ENCODE measurements at regions not wholly inside any gene's neighbourhood (a gene's known extent, or its start where the extent isn't known, plus 50 kb on each side); places are given as distances from the start of the nearest gene placed in this dataset.

DNA sequence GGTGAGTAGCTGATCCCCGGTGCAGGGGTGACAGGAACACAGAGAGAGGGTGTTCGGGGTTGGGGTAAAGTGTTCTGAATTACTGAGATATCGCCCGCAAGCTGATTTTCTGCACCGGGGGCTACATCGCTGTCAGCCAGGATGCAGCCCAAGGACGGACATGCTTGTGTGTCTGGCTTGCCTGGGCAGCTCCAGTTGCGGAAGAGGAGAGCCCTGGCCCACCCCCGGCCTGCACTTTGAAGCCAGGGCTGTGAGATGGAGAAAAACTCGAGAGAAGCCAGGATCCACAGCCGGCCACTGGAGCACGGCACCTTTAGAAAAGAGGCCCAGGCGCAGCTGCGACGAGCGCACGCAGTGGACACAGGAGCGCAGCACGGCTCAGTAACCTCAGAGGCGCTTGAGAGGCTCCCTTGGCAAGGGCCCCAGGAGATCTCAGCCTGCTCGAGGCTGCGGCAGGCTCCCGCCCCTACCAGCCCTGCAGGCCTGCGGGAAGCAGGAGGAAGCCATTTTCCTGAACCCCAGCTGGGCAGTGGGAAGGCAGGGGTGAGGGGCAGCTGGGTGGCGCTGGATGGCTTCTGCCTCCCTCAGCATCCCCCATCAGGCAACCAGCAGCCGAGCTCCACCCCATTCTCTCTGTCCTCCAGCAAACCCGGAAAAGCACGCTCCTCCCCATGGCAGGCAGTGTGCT, 59.2 kb downstream of the C9orf50 start:
- Mint-ChIP-seq H3K27ac (no peak overlapping the region), H3K36me3 (no peaks in the 10 kb centered on the region)
- POLR2A ChIA-PET, result no interaction called here

DNA sequence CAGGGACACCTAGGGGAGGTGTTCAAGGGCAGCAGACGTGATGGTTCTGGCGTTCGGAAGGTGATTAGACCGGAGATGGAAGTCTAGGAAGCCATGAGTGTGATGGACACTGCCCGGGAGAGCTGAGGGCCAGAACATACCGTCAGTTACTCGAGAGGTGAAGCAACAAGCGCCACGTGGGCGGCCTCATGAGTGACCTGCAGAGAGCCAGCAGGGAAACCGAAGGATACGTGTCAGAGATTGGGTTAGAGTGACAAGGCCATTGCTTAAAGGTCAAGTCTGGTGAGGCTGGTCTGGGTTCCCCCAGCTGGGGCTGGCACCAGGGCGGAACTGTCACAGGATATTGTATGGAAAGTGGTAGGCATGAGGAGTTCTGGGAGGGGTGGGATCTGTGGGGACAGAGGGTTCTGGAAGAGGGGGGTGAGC, 60.0 kb downstream of the C9orf50 start:
- H3K4me1 Mint-ChIP-seq, result no peaks in the 10 kb centered on the region
- POLR2A ChIA-PET, result no interaction called here
- peaks cover 4% of the 10 kb centered on the region for H3K27me3 Mint-ChIP-seq
- H3K36me3 Mint-ChIP-seq, result no peaks in the 10 kb centered on the region
- no peak for DNase-seq
- no peaks in the 10 kb centered on the region for H3K9me3 Mint-ChIP-seq
- no peak overlapping the region for H3K4me3 Mint-ChIP-seq
- no peak for ATAC-seq (ENCODE audit: low read depth)
- H3K27ac Mint-ChIP-seq, result no peak overlapping the region

More for the DNA sequence above, 59.2 kb downstream of the C9orf50 start:
- H3K9me3 Mint-ChIP-seq, result no peaks in the 10 kb centered on the region
- peaks cover 4% of the 10 kb centered on the region for H3K27me3 Mint-ChIP-seq
- no peak for DNase-seq
- ATAC-seq (ENCODE audit: low read depth), result no peak
- H3K4me3 Mint-ChIP-seq, result no peak overlapping the region
- no peaks in the 10 kb centered on the region for H3K4me1 Mint-ChIP-seq

DNA sequence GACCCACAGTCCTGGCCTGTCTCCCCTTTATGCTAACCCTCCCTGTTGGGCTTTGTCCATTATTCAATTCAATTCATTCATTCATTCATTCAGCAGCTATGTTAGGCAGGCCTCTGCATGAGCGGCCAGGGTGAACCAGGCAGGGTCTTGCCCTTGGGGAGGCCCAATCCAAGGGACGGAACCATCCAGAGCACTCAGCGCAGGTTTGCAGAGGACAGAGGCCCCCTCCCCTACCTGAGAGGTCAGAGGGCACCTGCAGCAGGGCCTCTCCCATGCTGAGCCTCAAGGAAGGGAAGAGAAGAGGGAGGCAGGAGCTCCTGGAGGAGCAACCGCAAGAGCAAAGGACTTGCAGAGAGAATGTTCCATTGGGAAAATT, 61.4 kb downstream of the C9orf50 start:
- ATAC-seq (ENCODE audit: low read depth) (no peak), DNase-seq (no peak)
- no peak overlapping the region for H3K4me3 Mint-ChIP-seq
- H3K27ac Mint-ChIP-seq, result no peak overlapping the region
- no peaks in the 10 kb centered on the region for H3K4me1 Mint-ChIP-seq
- no peaks in the 10 kb centered on the region for H3K9me3 Mint-ChIP-seq
- peaks cover 4% of the 10 kb centered on the region for H3K27me3 Mint-ChIP-seq
- H3K36me3 Mint-ChIP-seq, result no peaks in the 10 kb centered on the region
- POLR2A ChIA-PET, result interaction anchor here (0.6 kb wide), 1 partner anchor 245 kb away, joined by 3 read pairs; no protein-coding TSS in a partner anchor

DNA sequence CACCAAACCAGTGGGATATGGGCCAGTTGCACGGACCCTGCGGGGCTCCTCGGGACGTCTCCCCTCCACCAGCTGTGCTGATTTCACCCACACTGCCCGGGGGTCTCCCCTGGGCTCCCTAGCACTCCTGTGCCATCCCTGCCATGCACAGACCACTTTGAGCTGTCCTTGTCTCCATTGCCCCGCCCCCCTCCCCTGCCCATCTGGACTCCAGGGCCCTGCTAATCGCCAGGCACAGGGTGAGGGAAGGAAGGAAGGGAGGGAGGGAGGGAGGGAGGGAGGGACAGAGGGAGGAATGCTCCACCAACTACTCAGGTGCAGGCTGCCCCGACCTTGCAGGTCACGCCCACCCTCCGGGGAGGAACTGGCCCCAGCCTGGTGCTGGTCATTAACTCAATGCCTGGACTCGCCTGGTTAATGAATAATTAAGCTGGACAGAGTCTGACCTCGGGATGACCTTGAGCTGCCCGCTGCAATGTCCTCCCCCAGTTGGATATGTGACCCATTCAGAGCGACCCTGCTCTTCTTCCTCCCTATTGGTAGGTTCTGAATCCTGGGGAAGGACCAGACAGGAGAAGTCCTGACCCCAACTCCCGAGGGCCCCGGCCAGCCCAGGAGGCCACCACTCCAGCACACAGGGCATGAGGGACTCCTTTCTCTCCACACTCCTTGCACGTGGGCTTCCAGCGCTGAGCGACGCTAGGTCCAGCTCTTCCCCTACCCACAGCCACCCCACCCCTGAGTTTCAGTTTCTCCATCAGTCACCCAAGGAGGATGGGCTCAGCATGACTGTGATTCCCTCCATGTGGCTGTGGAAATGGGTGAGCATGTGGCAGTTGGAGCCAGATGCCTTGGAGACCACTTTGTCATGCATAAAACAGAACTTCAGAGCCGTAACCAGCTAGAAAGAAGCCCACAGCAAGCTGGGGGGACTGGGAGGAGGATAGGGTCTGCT, 62.1 kb downstream of the C9orf50 start:
- peaks cover 6% of the 10 kb centered on the region for H3K27me3 Mint-ChIP-seq
- H3K4me1 Mint-ChIP-seq, result no peaks in the 10 kb centered on the region
- no peak overlapping the region for H3K27ac Mint-ChIP-seq
- no peak overlapping the region for H3K4me3 Mint-ChIP-seq
- no peaks in the 10 kb centered on the region for H3K36me3 Mint-ChIP-seq
- ATAC-seq (ENCODE audit: low read depth), result no peak
- POLR2A ChIA-PET, result no interaction called here
- DNase-seq, result no peak
- no peaks in the 10 kb centered on the region for H3K9me3 Mint-ChIP-seq

DNA sequence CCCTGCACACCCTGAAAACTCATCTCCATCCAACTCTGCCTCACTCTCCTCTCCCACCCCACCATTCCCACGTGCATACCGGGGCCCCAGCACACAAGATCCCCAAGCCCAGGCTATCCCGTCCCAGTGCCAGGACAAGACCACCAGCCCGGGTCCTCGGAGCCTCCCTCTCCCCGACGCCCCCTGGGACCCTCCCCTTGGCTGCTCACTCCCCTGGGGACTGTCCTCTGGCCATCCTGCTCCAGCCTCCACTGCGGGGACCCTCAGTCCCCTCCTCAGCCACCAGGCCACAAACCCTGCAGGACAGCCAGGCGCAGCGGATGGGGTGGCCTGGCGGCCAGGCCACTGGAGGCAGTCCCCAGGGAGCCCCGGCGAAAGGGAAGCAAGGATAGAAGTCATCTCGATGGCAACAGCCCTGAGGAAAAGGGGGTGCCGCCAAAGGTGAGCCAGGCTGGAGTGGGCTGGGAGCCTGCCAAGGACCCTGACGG, 62.8 kb downstream of the C9orf50 start:
- DNase-seq (no peak), ATAC-seq (ENCODE audit: low read depth) (no peak)
- H3K9me3 Mint-ChIP-seq, result no peaks in the 10 kb centered on the region
- H3K4me3 Mint-ChIP-seq, result no peak overlapping the region
- H3K36me3 Mint-ChIP-seq, result no peaks in the 10 kb centered on the region
- H3K27me3 Mint-ChIP-seq, result peaks cover 5% of the 10 kb centered on the region
- no peak overlapping the region for H3K27ac Mint-ChIP-seq
- no peaks in the 10 kb centered on the region for H3K4me1 Mint-ChIP-seq
- POLR2A ChIA-PET, result no interaction called here

DNA sequence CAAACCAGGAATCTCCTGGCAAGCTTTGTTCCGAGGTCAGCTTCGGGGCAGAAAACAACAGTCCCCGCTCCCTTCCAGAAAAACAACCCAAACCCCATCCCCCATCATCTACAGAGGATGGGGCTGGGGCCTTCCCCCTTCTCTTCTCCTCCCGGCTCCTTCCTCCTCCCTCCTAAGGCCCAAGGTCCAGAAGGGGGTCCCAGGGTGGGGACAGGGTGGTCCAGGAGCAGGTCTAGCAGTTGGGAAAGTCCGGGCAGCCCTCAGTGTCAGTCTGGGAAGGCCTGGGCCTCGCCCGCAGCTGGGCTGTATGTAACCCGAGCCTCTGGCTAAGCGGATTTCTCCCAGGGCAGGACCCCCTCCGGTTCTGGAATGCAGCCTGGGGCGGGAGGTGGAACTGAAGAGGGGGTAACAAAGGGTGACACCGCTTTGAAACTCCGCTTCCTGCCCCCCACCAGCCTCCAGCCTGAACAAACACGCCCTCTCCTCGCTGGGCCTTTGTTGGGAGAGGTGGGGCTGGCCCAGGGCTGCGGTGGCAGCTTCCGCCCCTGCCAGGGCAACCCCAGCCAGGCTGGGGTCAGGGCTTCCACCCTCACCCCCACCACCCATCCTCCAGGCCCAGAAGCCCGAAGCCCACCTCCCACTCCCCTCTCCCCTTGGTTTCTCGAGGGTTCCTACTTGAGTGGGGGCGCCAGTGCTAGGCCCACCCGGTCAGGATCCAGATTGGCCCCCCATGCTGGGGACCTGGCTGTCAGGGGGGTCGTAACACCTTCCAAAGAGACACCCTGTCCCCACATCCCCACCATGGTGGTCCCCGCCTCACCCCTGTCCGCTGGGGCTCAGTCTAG, 63.5 kb downstream of the C9orf50 start:
- POLR2A ChIA-PET, result no interaction called here

DNA sequence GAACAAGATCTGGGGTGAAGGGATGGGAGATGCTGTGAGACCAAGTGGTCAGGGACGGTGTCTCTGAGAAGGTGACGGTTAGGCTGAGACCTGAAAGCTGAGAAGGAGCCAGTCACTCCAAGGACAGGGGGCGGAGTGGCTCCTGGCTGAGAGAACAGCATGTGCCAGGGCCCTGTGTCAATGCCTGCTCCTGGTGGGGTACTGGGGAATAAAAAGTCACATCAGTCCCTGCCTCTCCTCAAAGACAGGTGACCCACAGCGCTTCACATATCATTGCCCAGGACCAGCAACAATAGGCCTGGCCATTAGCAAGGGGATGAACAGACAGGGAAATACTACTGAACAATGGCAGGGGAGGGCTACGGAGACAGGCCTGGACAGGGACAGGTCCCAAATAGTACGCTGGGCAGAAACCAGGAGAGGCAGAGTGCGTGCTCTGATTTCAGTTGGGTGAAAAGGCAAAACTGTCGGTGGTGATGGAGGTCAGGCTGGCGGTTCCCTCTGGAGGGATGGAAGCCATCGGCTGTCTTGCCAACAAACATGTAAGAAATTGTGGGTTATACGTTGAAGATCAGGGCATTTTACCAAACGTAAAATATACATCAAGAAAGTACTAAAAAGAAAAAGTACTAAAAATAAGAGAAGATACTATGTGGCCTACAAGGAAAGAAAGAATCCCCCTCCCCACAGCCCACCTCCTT, 64.3 kb downstream of the C9orf50 start:
- ATAC-seq (ENCODE audit: low read depth), result no peak
- Mint-ChIP-seq H3K27me3 (peaks cover 12% of the 10 kb centered on the region), H3K9me3 (no peaks in the 10 kb centered on the region), H3K4me1 (no peaks in the 10 kb centered on the region), H3K4me3 (no peak overlapping the region), H3K27ac (no peak overlapping the region), H3K36me3 (no peaks in the 10 kb centered on the region)
- POLR2A ChIA-PET, result no interaction called here
- no peak for DNase-seq

More for the DNA sequence above, 63.5 kb downstream of the C9orf50 start:
- H3K9me3 Mint-ChIP-seq, result no peaks in the 10 kb centered on the region
- H3K36me3 Mint-ChIP-seq, result no peaks in the 10 kb centered on the region
- H3K27ac Mint-ChIP-seq, result no peak overlapping the region
- H3K27me3 Mint-ChIP-seq, result peaks cover 7% of the 10 kb centered on the region
- H3K4me3 Mint-ChIP-seq, result no peak overlapping the region
- DNase-seq (no peak), ATAC-seq (ENCODE audit: low read depth) (no peak)
- H3K4me1 Mint-ChIP-seq, result no peaks in the 10 kb centered on the region

DNA sequence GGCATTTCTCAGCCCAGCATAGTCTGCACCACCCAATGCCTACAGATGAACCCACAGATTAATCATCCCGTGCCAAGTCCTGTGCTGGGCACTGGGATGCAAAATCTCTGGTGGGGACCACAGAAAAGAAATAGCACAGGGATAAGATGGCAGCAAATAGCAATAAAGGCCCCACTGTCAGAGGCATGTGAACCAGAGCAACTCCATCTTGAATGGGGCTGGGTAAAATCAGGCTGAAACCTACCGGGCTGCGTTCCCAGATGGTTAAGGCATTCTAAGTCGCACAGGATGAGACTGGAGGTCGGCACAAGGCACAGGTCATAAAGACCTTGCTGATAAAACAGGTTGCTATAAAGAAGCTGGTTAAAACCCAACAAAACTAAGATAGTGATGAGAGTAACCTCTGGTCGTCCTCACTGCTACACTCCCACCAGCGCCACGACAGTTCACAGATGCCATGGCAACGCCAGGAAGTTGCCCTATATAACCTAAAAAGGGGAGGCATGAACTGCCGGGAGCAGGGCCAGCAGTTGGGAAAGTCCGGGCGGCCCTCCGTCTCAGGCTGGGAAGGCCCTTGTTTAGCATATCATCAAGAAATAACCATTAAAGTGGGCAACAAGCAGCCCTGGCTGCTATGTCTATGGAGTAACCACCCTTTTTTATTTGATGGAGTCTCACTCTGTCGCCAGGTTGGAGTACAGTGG, 65.2 kb downstream of the C9orf50 start:
- DNase-seq, result no peak
- ATAC-seq (ENCODE audit: low read depth), result no peak
- H3K4me1 Mint-ChIP-seq, result peaks cover under 1% of the 10 kb centered on the region
- peaks cover 21% of the 10 kb centered on the region for H3K27me3 Mint-ChIP-seq
- POLR2A ChIA-PET, result no interaction called here
- no peaks in the 10 kb centered on the region for H3K36me3 Mint-ChIP-seq
- H3K27ac Mint-ChIP-seq, result no peak overlapping the region
- no peak overlapping the region for H3K4me3 Mint-ChIP-seq
- H3K9me3 Mint-ChIP-seq, result no peaks in the 10 kb centered on the region

DNA sequence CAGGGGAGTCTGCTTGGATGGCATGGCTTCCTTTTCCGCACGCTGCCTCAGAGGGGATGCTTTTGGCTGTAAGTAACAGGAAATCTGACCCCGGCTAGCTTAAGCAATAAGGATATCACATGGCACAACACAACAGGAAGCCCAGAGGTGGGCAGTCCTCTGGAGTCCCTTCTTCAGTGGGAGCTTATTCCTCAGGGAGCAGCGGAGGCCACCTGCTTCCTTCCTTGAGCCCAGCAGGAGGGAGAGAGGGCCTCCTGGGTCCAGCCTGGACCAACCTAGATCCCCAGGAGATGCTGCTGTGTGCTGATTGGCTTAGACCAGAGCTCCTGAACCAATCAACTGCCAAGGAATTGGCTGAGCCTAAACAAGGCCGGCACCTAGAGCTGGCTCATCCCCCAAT, 66.3 kb downstream of the C9orf50 start:
- DNase-seq (no peak), ATAC-seq (ENCODE audit: low read depth) (no peak)
- Mint-ChIP-seq H3K9me3 (no peaks in the 10 kb centered on the region), H3K27me3 (peaks cover 25% of the 10 kb centered on the region), H3K4me3 (no peak overlapping the region), H3K36me3 (no peaks in the 10 kb centered on the region), H3K4me1 (peaks cover 3% of the 10 kb centered on the region), H3K27ac (no peak overlapping the region)
- POLR2A ChIA-PET, result no interaction called here

DNA sequence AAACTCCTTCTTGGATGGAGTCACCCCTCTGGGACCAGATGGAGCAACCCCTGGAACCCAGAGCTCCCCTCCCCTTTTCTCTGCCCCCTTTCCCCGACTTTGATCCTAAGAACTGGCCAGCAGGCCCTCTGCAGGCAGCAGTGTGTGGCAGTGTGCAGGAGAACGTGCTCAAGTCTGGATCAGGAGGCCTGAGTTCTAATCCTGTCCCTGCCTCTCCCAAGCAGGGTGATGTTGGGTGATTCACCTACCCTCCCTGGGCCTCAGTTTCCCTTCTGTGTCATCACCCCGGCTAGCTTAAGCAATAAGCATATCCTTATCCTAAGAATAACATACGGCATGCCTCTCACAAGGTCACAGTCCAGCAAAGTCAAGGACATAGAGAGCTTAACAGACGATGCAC, 67.6 kb downstream of the C9orf50 start:
- no peak for DNase-seq
- Mint-ChIP-seq H3K27me3 (peaks cover 29% of the 10 kb centered on the region), H3K27ac (no peak overlapping the region), H3K4me3 (no peak overlapping the region), H3K9me3 (no peaks in the 10 kb centered on the region), H3K36me3 (no peaks in the 10 kb centered on the region), H3K4me1 (peaks cover 5% of the 10 kb centered on the region)
- no peak for ATAC-seq (ENCODE audit: low read depth)
- POLR2A ChIA-PET, result no interaction called here

DNA sequence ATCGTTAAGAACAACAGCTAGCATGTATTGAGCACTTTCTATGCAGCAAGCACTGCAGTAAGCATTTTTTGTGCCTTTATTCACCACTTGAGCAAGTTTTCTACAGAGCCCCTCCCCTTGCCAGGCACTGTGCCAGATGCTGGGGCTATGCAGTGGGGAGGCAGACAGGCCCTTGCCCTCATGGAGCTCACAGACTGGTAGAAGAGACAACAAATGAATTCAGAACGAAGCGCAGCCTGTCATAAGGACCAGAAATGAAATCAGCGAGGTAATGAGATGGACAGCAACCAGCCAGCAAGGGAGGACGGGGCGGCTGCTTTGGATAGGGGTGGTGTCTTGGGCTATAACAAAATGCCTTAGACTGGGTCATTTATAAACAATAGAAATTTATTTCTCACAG, 68.8 kb downstream of the C9orf50 start:
- Mint-ChIP-seq H3K27me3 (peaks cover 34% of the 10 kb centered on the region), H3K4me1 (peaks cover 5% of the 10 kb centered on the region), H3K4me3 (no peak overlapping the region), H3K27ac (no peak overlapping the region), H3K36me3 (no peaks in the 10 kb centered on the region), H3K9me3 (no peaks in the 10 kb centered on the region)
- no peak for DNase-seq
- POLR2A ChIA-PET, result no interaction called here
- ATAC-seq (ENCODE audit: low read depth), result no peak

DNA sequence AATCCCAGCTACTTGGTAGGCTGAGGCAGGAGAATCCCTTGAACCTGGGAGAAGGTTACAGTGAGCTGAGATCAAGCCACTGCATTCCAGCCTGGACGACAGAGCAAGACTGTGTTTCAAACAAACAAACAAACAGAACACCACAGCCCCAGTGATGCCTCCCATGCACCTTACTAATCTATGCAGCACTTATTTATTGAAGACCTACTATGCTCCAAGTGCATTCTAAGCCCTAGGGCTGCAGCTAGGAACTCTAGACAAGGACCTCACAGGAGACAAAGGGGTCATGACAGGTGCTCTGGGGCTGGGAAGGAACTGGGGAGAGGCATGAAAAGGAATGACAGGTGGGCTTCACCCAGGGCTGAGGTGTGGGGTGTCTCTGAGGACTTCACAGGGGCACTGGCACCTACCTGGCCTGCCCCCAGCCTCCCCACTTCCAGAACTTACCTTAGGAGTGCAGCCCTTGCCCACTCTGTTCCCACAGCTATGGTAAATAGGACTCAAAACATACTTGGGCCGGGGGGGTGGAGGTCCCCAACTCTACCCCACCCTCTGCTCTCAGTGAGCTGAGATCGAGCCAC, 69.4 kb downstream of the C9orf50 start:
- Mint-ChIP-seq H3K27ac (no peak overlapping the region), H3K36me3 (no peaks in the 10 kb centered on the region), H3K4me3 (no peak overlapping the region), H3K27me3 (peaks cover 39% of the 10 kb centered on the region), H3K4me1 (peaks cover 5% of the 10 kb centered on the region), H3K9me3 (no peaks in the 10 kb centered on the region)
- POLR2A ChIA-PET, result no interaction called here
- no peak for ATAC-seq (ENCODE audit: low read depth)
- no peak for DNase-seq
